Keratinocyte (primary cell): ENCODE measurements at regions not wholly inside any gene's neighbourhood (a gene's known extent, or its start where the extent isn't known, plus 50 kb on each side); places are given as distances from the start of the nearest gene placed in this dataset.

Experiments
- DNase-seq: peaks from one replicate; pipeline ENCODE4 v3.0.0-alpha.2; 2011; ENCODE audit warnings: low read depth, missing footprints, low spot score
- FAIRE-seq: peaks from 2 replicates; lab custom pipeline; 2011; peaks lifted over from hg19 to GRCh38; lab: Jason Lieb, UNC
- H2AFZ ChIP-seq: 2 replicates; pipeline ENCODE4 v1.6.0; 2012; ENCODE audit warnings: low read length, control low read depth, inconsistent platforms; ENCODE audit not compliant: control insufficient read depth
- H3K27ac ChIP-seq: 2 replicates; pipeline ENCODE4 v1.5.1; 2011; ENCODE audit warnings: low read length; ENCODE audit not compliant: control insufficient read depth, insufficient read depth
- H3K27me3 ChIP-seq: 3 replicates; pipeline ENCODE4 v1.6.0; 2011; ENCODE audit warnings: low read length; ENCODE audit not compliant: control insufficient read depth, insufficient read depth; ENCODE audit errors: extremely low read depth
- H3K36me3 ChIP-seq, 2 experiments: 2 replicates in 1 of 2; 3 replicates in 1 of 2; pipeline ENCODE4 v1.5.1; 2011; ENCODE audit warnings: low read length in 2 of 2, mild to moderate bottlenecking in 1 of 2; ENCODE audit not compliant: control insufficient read depth in 2 of 2, insufficient read depth in 2 of 2; ENCODE audit errors: extremely low read depth in 1 of 2
- H3K4me1 ChIP-seq: 3 replicates; pipeline ENCODE4 v1.5.1; 2011; ENCODE audit warnings: low read length; ENCODE audit not compliant: control insufficient read depth, insufficient read depth; ENCODE audit errors: extremely low read depth
- H3K4me2 ChIP-seq: 3 replicates; pipeline ENCODE4 v1.6.0; 2011; ENCODE audit warnings: low read depth, low read length; ENCODE audit not compliant: control insufficient read depth, insufficient read depth; ENCODE audit errors: extremely low read depth
- H3K4me3 ChIP-seq, 3 experiments: fragments of 200-600 bp in 1 of 3; sonication (generic) in 1 of 3; 2 replicates in 2 of 3; 3 replicates in 1 of 3; pipeline ENCODE4 v1.5.1; 2011 to 2016; ENCODE audit warnings: low read length in 3 of 3, mild to moderate bottlenecking in 3 of 3, control low read depth in 2 of 3, inconsistent platforms in 1 of 3, low read depth in 1 of 3, mixed read lengths in 1 of 3, mixed run types in 1 of 3, moderate library complexity in 1 of 3; ENCODE audit not compliant: control insufficient read depth in 2 of 3, insufficient read depth in 2 of 3; ENCODE audit errors: extremely low read depth in 1 of 3
- H3K79me2 ChIP-seq: 2 replicates; pipeline ENCODE4 v1.6.0; 2012; ENCODE audit warnings: low read length; ENCODE audit not compliant: control insufficient read depth, insufficient read depth
- H3K9ac ChIP-seq: 3 replicates; pipeline ENCODE4 v1.6.0; 2011; ENCODE audit warnings: low read length; ENCODE audit not compliant: control insufficient read depth, insufficient read depth; ENCODE audit errors: extremely low read depth
- H3K9me1 ChIP-seq: 3 replicates; pipeline ENCODE4 v1.6.0; 2011; ENCODE audit warnings: low read length; ENCODE audit not compliant: control insufficient read depth, insufficient read depth; ENCODE audit errors: extremely low read depth
- H3K9me3 ChIP-seq: 2 replicates; pipeline ENCODE4 v1.5.1; 2012; ENCODE audit warnings: low read depth, low read length; ENCODE audit not compliant: control insufficient read depth
- H4K20me1 ChIP-seq: 3 replicates; pipeline ENCODE4 v1.6.0; 2011; ENCODE audit warnings: low read length; ENCODE audit not compliant: control insufficient read depth, insufficient read depth; ENCODE audit errors: extremely low read depth
- EZH2 ChIP-seq: IDR thresholded peaks from one replicate; pipeline ENCODE4 v1.6.1; 2012; ENCODE audit warnings: inconsistent platforms, mild to moderate bottlenecking, low read length, moderate library complexity
- dilution Hi-C: fragments of 300-500 bp; cut with MboI; formaldehyde crosslinking; loops from one replicate; pipeline ENCODE4 v1.7.0; 2020; ENCODE audit warnings: low sequenced_read_pairs; ENCODE audit not compliant: extremely low pct_ligation_motif_present
- TF ChIP-seq, protein P1 (sequence below), 3 experiments: IDR thresholded peaks in 1 of 3; conservative IDR thresholded peaks in 1 of 3; optimal IDR thresholded peaks in 1 of 3; 2 replicates in 2 of 3; 3 replicates in 1 of 3; pipeline versions ENCODE3 to v1.5.1; 2011; ENCODE audit warnings: low read length in 3 of 3, mild to moderate bottlenecking in 3 of 3, moderate library complexity in 2 of 3, control low read depth in 1 of 3, inconsistent platforms in 1 of 3; ENCODE audit not compliant: insufficient read depth in 2 of 3; ENCODE audit errors: extremely low read depth in 1 of 3

DNA sequence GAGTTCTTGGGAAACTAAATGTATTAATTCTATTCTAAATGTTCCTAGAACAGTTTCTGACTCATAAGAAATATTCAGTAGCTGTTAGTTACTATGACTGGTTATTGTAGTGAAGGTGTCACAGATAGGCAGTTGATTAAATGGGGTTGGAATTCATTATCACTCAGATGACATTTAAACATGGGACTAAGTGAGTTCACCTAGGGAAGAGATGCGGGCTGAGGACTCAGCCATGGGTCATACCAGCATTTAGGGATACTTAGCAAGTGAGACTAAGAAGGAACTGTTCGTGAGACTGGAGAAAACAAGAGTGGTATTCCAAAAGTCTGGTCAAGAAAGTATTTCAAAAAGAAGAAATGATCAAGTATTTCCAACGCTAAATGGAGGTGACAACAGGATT lies 125.1 kb upstream of the ADGRL4 start:
- H3K27me3 ChIP-seq = no peaks in the 10 kb centered on the region
- DNase-seq (no peak), FAIRE-seq (no peak)
- no peak overlapping the region for H3K4me3 ChIP-seq
- no peaks in the 10 kb centered on the region for H4K20me1 ChIP-seq
- H3K36me3 ChIP-seq = no peaks in the 10 kb centered on the region
- TF ChIP-seq, protein P1, sequence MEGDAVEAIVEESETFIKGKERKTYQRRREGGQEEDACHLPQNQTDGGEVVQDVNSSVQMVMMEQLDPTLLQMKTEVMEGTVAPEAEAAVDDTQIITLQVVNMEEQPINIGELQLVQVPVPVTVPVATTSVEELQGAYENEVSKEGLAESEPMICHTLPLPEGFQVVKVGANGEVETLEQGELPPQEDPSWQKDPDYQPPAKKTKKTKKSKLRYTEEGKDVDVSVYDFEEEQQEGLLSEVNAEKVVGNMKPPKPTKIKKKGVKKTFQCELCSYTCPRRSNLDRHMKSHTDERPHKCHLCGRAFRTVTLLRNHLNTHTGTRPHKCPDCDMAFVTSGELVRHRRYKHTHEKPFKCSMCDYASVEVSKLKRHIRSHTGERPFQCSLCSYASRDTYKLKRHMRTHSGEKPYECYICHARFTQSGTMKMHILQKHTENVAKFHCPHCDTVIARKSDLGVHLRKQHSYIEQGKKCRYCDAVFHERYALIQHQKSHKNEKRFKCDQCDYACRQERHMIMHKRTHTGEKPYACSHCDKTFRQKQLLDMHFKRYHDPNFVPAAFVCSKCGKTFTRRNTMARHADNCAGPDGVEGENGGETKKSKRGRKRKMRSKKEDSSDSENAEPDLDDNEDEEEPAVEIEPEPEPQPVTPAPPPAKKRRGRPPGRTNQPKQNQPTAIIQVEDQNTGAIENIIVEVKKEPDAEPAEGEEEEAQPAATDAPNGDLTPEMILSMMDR (optimal IDR thresholded peaks at IDR 0.05 in 1 of 3, IDR thresholded peaks at IDR 0.05 in 1 of 3, conservative IDR thresholded peaks at IDR 0.05 in 1 of 3; ENCODE audit: extremely low read depth in 1 of 3, insufficient read depth in 2 of 3, low read length in 3 of 3) = no peak
- TF ChIP-seq EZH2 = no peak
- H2AFZ ChIP-seq = no peak overlapping the region
- no peaks in the 10 kb centered on the region for H3K4me1 ChIP-seq
- H3K4me2 ChIP-seq = no peak overlapping the region
- no peaks in the 10 kb centered on the region for H3K79me2 ChIP-seq
- dilution Hi-C loops = no loop called here
- H3K9me1 ChIP-seq = no peaks in the 10 kb centered on the region
- no peak overlapping the region for H3K9ac ChIP-seq
- H3K9me3 ChIP-seq = no peaks in the 10 kb centered on the region
- H3K27ac ChIP-seq = no peak overlapping the region

DNA sequence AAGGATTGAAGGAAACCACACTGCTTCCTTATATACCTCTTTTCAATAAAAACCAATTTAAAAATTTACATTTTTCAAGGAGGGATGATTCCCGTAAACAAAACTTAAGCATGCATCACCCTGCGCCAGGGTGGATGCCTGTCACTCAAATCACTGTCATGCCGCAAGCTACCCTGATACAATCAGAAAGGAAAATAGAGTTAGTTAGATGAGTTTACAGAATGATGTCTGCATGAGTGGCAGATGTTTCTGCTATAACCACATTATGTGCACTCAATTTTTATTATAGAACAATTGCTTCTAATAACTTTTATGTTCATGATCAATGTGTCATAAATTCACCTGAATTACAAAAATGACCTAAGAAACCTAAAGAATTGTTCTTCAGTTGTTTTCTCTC lies 123.4 kb upstream of the ADGRL4 start:
- dilution Hi-C loops = no loop called here
- Histone ChIP-seq H3K9ac (no peak overlapping the region), H3K9me3 (no peaks in the 10 kb centered on the region), H3K27ac (no peak overlapping the region), H3K4me3 (no peak overlapping the region), H4K20me1 (no peaks in the 10 kb centered on the region), H3K27me3 (no peaks in the 10 kb centered on the region), H3K36me3 (no peaks in the 10 kb centered on the region), H3K9me1 (no peaks in the 10 kb centered on the region), H3K79me2 (no peaks in the 10 kb centered on the region), H3K4me1 (no peaks in the 10 kb centered on the region), H2AFZ (no peak overlapping the region), H3K4me2 (no peak overlapping the region)
- TF ChIP-seq EZH2 = no peak
- TF ChIP-seq, protein P1 (optimal IDR thresholded peaks at IDR 0.05 in 1 of 3, IDR thresholded peaks at IDR 0.05 in 1 of 3, conservative IDR thresholded peaks at IDR 0.05 in 1 of 3; ENCODE audit: extremely low read depth in 1 of 3, insufficient read depth in 2 of 3, low read length in 3 of 3) = no peak
- FAIRE-seq = no peak
- DNase-seq = no peak
